Uterus (tissue), 2 donors: ENCODE measurements at regions not wholly inside any gene's neighbourhood (a gene's known extent, or its start where the extent isn't known, plus 50 kb on each side); places are given as distances from the start of the nearest gene placed in this dataset.

Experiments
- CTCF ChIP-seq, 4 experiments: fragments of 200-600 bp in 2 of 4; fragments of 450-650 bp in 2 of 4; sonication (generic) in 2 of 4; IDR thresholded peaks; one replicate each; pipeline ENCODE4 v1.5.1; 2016 to 2019; ENCODE audit warnings: antibody characterized with exemption in 4 of 4, mild to moderate bottlenecking in 2 of 4, moderate library complexity in 1 of 4
- POLR2A ChIP-seq, 2 donors: fragments of 450-650 bp; IDR thresholded peaks; one replicate each; pipeline ENCODE4 v1.6.1; 2016; ENCODE audit warnings: antibody characterized with exemption in 2 of 2, mild to moderate bottlenecking in 1 of 2, moderate library complexity in 1 of 2

- no peak for TF ChIP-seq CTCF (IDR thresholded peaks at IDR 0.05)
- no peak for TF ChIP-seq POLR2A (IDR thresholded peaks at IDR 0.05)
These were observed 92.4 kb upstream of the TSPAN8 start for GRCh38 chr12:71250166-71250565.
